HCT116 (cell line): ENCODE measurements at regions not wholly inside any gene's neighbourhood (a gene's known extent, or its start where the extent isn't known, plus 50 kb on each side); places are given as distances from the start of the nearest gene placed in this dataset.
"Not testable (repeated sequence)": the region's sequence is repeated elsewhere in the genome, so short reads cannot be mapped to it uniquely, and the experiment has no call there.

Experiments used
- ATAC-seq: fragments of 200-7000 bp; cut with Tn5 transposase; 2 replicates; pipeline ENCODE4 v1.9.1; 2020; ENCODE audit warnings: mild to moderate bottlenecking, moderate library complexity
- BruUV-seq: library from RNA; stranded (reverse); fragments of 400-500 nt; replicated peaks from 2 replicates; lab custom pipeline; 2021; lab: Mats Ljungman, UMichigan
- CTCF ChIA-PET: fragments of 300-600 bp; sonication (Branson Sonifier 250); formaldehyde crosslinking; loops from one replicate; lab custom pipeline; 2021; ENCODE audit warnings: antibody characterized with exemption; lab: Charles Lee
- POLR2A ChIA-PET: fragments of 300-600, 350-600 bp; sonication (Branson Sonifier 250); formaldehyde crosslinking; loops from one replicate; lab custom pipeline; 2021; ENCODE audit warnings: antibody characterized with exemption; lab: Charles Lee
- RAD21 ChIA-PET, 2 experiments: fragments of 300-600 bp; sonication (Branson Sonifier 250); formaldehyde crosslinking; loops; one replicate each; lab custom pipeline; 2023; ENCODE audit warnings: low total read pairs in 2 of 2; ENCODE audit not compliant: uncharacterized antibody in 2 of 2, unreplicated experiment in 2 of 2, low non-redundant PET in 1 of 2; lab: Charles Lee
- DNase-seq: peaks from one replicate; pipeline ENCODE4 v3.0.0-alpha.2; 2010; ENCODE audit warnings: low read depth, low spot score
- H2AFZ ChIP-seq: fragments of 200-600 bp; shearing (Covaris generic), sonication (generic); 2 replicates; pipeline ENCODE4 v1.6.1; 2017; ENCODE audit warnings: low read depth, mixed run types, mixed read lengths, antibody characterized with exemption, low read length; ENCODE audit not compliant: poor library complexity, severe bottlenecking
- H3K27ac ChIP-seq: 2 replicates; pipeline ENCODE4 v1.5.1; 2012; ENCODE audit warnings: low read depth, low read length
- H3K27me3 ChIP-seq: fragments of 200-600 bp; sonication (generic); 2 replicates; pipeline ENCODE4 v1.6.1; 2016; ENCODE audit warnings: mixed run types, low read length, mixed read lengths; ENCODE audit not compliant: insufficient read depth
- H3K36me3 ChIP-seq, 2 experiments: fragments of 200-500 bp in 1 of 2; fragments of 200-600 bp in 1 of 2; sonication (Bioruptor generic) in 1 of 2; sonication (generic) in 1 of 2; 2 replicates each; pipeline versions ENCODE4 v1.5.1 to v1.6.1; 2014 to 2016; ENCODE audit warnings: low read length in 2 of 2, inconsistent platforms in 1 of 2, mixed read lengths in 1 of 2, mixed run types in 1 of 2; ENCODE audit not compliant: insufficient read depth in 2 of 2, control insufficient read depth in 1 of 2
- H3K4me1 ChIP-seq, 2 experiments: fragments of 200-600 bp in 1 of 2; sonication (generic) in 1 of 2; 2 replicates each; pipeline versions ENCODE4 v1.5.1 to v1.6.1; 2012 to 2017; ENCODE audit warnings: low read length in 2 of 2, inconsistent platforms in 1 of 2, mild to moderate bottlenecking in 1 of 2, mixed read lengths in 1 of 2, mixed run types in 1 of 2, moderate library complexity in 1 of 2; ENCODE audit not compliant: insufficient read depth in 2 of 2, control insufficient read depth in 1 of 2
- H3K4me2 ChIP-seq: fragments of 200-600 bp; sonication (generic); 2 replicates; pipeline ENCODE4 v1.6.1; 2017; ENCODE audit warnings: mixed run types, low read length, mixed read lengths
- H3K4me3 ChIP-seq, 2 experiments: fragments of 200-600 bp in 1 of 2; sonication (generic) in 1 of 2; replicated peaks in 1 of 2; 2 replicates each; pipeline ENCODE4 v1.5.1; 2011 to 2016; ENCODE audit warnings: low read length in 2 of 2, control low read depth in 1 of 2, low read depth in 1 of 2, mild to moderate bottlenecking in 1 of 2, mixed read lengths in 1 of 2, mixed run types in 1 of 2
- H3K79me2 ChIP-seq: fragments of 200-600 bp; sonication (generic); 2 replicates; pipeline ENCODE4 v1.6.1; 2017; ENCODE audit warnings: mild to moderate bottlenecking, mixed run types, low read length, moderate library complexity, mixed read lengths; ENCODE audit not compliant: insufficient read depth
- H3K9ac ChIP-seq: fragments of 200-600 bp; sonication (generic); 2 replicates; pipeline ENCODE4 v1.6.1; 2016; ENCODE audit warnings: low read length, mixed read lengths
- H3K9me2 ChIP-seq: fragments of 200-600 bp; sonication (generic), shearing (Covaris generic); 2 replicates; pipeline ENCODE4 v1.6.1; 2017; ENCODE audit warnings: mixed run types, mild to moderate bottlenecking, moderate library complexity; ENCODE audit not compliant: insufficient read depth
- H3K9me3 ChIP-seq, 2 experiments: fragments of 200-500 bp in 1 of 2; fragments of 200-600 bp in 1 of 2; sonication (Bioruptor generic) in 1 of 2; sonication (generic) in 1 of 2; 2 replicates each; pipeline ENCODE4 v1.6.1; 2014 to 2017; ENCODE audit warnings: low read length in 2 of 2, mixed read lengths in 2 of 2, inconsistent platforms in 1 of 2, low read depth in 1 of 2, mild to moderate bottlenecking in 1 of 2, mixed run types in 1 of 2, moderate library complexity in 1 of 2; ENCODE audit not compliant: control insufficient read depth in 1 of 2, insufficient read depth in 1 of 2
- H4K20me1 ChIP-seq: fragments of 200-600 bp; sonication (generic), shearing (Covaris generic); 2 replicates; pipeline ENCODE4 v1.6.1; 2017; ENCODE audit warnings: mixed run types, mild to moderate bottlenecking, moderate library complexity; ENCODE audit not compliant: insufficient read depth
- ELF1 ChIP-seq: IDR thresholded peaks from 2 replicates; pipeline ENCODE4 v1.6.1; 2012; ENCODE audit warnings: low read depth, borderline replicate concordance
- FOSL1 ChIP-seq: IDR thresholded peaks from 2 replicates; pipeline ENCODE4 v1.6.1; 2012; ENCODE audit warnings: low read depth
- POLR2A ChIP-seq: IDR thresholded peaks from 2 replicates; pipeline ENCODE4 v1.7.0; 2011; ENCODE audit warnings: borderline replicate concordance; ENCODE audit not compliant: insufficient read depth, insufficient read length; ENCODE audit errors: extremely low read depth
- POLR2AphosphoS5 ChIP-seq: IDR thresholded peaks from 2 replicates; pipeline ENCODE4 v1.6.1; 2011; ENCODE audit warnings: mild to moderate bottlenecking, low read depth, low read length, moderate library complexity
- ZFX ChIP-seq: fragments of 450-650 bp; IDR thresholded peaks from 2 replicates; pipeline ENCODE4 v1.6.1; 2017
- intact Hi-C: fragments of 100-400 bp; cut with micrococcal nuclease; formaldehyde crosslinking; loops from 2 replicates; pipeline ENCODE4 v1.10.0; 2022
- TF ChIP-seq, protein P1 (sequence below): IDR thresholded peaks from 2 replicates; pipeline ENCODE4 v1.6.1; 2012; ENCODE audit warnings: low read depth

DNA sequence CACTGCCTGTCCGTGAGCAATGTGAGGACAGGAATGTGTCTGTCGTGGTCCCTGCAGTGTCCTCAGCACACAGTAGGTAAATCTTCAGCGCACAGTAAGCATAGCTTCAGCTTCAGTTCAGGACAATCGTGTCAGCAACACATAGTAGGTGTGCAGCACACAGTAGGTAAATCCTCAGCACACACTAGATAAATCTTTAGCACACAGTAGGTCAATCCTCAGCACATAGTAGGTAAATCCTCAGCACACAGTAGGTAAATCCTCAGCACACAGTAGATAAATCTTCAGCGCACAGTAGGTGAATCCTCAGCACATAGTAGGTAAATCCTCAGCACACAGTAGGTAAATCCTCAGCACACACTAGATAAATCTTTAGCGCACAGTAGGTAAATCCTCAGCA is 102.4 kb downstream of the MICALL2 start:
- H3K27me3 ChIP-seq, POLR2A ChIA-PET: not testable (repeated sequence)

DNA sequence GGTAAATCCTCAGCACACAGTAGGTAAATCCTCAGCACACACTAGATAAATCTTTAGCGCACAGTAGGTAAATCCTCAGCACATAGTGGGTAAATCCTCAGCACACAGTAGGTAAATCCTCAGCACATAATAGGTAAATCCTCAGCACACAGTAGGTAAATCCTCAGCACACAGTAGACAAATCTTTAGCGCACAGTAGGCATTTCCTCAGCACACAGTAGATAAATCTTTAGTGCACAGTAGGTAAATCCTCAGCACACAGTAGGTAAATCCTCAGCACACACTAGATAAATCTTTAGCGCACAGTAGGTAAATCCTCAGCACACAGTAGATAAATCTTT is 102.0 kb downstream of the MICALL2 start:
- POLR2A ChIA-PET, H3K4me3 ChIP-seq, RAD21 ChIA-PET, H3K9me3 ChIP-seq, H3K4me1 ChIP-seq, H3K36me3 ChIP-seq, H3K27ac ChIP-seq, H3K27me3 ChIP-seq, intact Hi-C loops, CTCF ChIA-PET, H3K4me2 ChIP-seq, H2AFZ ChIP-seq, H3K9me2 ChIP-seq, H3K79me2 ChIP-seq, ATAC-seq, DNase-seq, H3K9ac ChIP-seq, H4K20me1 ChIP-seq, BruUV-seq: not testable (repeated sequence)

More for the DNA sequence above, 102.4 kb downstream of the MICALL2 start:
- H3K4me3 ChIP-seq, H3K9me2 ChIP-seq, H3K9me3 ChIP-seq, H3K36me3 ChIP-seq, intact Hi-C loops, H3K9ac ChIP-seq, DNase-seq, H4K20me1 ChIP-seq, CTCF ChIA-PET, H3K4me2 ChIP-seq, H3K79me2 ChIP-seq, H3K4me1 ChIP-seq, RAD21 ChIA-PET, ATAC-seq, H2AFZ ChIP-seq, H3K27ac ChIP-seq, BruUV-seq: not testable (repeated sequence)

DNA sequence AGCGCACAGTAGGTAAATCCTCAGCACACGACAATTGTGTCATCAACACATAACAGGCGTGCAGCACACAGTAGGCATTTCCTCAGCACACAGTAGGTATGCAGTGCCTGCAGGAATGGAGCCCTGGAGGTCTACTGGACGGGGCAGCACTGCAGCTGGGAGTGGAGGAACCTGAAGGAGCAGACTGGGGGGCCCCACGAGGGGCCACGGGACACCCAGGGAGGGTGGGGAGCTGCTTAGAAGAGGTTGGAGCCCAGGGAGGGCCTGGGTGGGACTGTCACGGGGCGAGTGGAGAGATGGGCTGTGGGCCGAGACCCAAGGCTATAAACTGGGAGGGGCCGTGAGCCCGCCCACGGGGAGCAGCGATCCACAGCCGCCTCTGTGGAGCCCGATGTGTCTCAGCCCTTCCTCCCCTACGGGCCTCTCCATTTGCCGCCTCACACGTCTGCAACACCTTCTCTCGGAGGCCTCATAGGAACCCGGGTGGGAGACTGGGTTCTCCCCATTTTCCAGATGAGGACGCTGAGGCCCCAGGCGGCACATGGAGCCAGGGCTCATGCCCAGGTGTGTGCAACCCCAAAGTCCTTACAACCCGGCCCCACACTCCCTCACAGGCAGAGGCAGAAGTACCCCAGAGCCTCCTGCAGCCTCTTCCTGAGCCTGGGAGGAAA is 101.5 kb downstream of the MICALL2 start:
- intact Hi-C loops: no loop called here
- no peak for DNase-seq
- peak; percentile 43 for ATAC-seq
- Histone ChIP-seq H2AFZ (no peak overlapping the region), H3K4me3 (no peak overlapping the region), H4K20me1 (no peaks in the 10 kb centered on the region), H3K36me3 (no peaks in the 10 kb centered on the region), H3K27me3 (no peaks in the 10 kb centered on the region), H3K27ac (no peak overlapping the region), H3K4me2 (no peak overlapping the region), H3K9ac (no peak overlapping the region), H3K79me2 (no peaks in the 10 kb centered on the region), H3K9me3 (no peaks in the 10 kb centered on the region), H3K9me2 (no peaks in the 10 kb centered on the region), H3K4me1 (peaks cover 8 to 9% of the 10 kb centered on the region in 2 experiments; a peak in 3 of 4 replicates)
- TF ChIP-seq POLR2AphosphoS5 (no peak), FOSL1 (no peak), ZFX (no peak), ELF1 (no peak), POLR2A (no peak)
- TF ChIP-seq, protein P1, sequence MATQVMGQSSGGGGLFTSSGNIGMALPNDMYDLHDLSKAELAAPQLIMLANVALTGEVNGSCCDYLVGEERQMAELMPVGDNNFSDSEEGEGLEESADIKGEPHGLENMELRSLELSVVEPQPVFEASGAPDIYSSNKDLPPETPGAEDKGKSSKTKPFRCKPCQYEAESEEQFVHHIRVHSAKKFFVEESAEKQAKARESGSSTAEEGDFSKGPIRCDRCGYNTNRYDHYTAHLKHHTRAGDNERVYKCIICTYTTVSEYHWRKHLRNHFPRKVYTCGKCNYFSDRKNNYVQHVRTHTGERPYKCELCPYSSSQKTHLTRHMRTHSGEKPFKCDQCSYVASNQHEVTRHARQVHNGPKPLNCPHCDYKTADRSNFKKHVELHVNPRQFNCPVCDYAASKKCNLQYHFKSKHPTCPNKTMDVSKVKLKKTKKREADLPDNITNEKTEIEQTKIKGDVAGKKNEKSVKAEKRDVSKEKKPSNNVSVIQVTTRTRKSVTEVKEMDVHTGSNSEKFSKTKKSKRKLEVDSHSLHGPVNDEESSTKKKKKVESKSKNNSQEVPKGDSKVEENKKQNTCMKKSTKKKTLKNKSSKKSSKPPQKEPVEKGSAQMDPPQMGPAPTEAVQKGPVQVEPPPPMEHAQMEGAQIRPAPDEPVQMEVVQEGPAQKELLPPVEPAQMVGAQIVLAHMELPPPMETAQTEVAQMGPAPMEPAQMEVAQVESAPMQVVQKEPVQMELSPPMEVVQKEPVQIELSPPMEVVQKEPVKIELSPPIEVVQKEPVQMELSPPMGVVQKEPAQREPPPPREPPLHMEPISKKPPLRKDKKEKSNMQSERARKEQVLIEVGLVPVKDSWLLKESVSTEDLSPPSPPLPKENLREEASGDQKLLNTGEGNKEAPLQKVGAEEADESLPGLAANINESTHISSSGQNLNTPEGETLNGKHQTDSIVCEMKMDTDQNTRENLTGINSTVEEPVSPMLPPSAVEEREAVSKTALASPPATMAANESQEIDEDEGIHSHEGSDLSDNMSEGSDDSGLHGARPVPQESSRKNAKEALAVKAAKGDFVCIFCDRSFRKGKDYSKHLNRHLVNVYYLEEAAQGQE: no peak
- ChIA-PET POLR2A (no interaction called here), CTCF (no interaction called here), RAD21 (no interaction called here)
- BruUV-seq: no TSS peak
